Stimulated activated CD4-positive, alpha-beta T cell treated with anti-CD3 and anti-CD28 coated beads, Interleukin-4, amount 100 ng/mL, for 1 hour (primary cell): ENCODE measurements at regions not wholly inside any gene's neighbourhood (a gene's known extent, or its start where the extent isn't known, plus 50 kb on each side); places are given as distances from the start of the nearest gene placed in this dataset.

Experiments used
- DNase-seq: peaks from one replicate; pipeline ENCODE4 v3.0.0-alpha.2; 2020

GRCh38 chr6:10465629-10466499 lies 51.0 kb upstream of the TFAP2A start:
- DNase-seq, result peak; percentile 15
